Posterior vena cava (tissue), 2 donors: ENCODE measurements at regions not wholly inside any gene's neighbourhood (a gene's known extent, or its start where the extent isn't known, plus 50 kb on each side); places are given as distances from the start of the nearest gene placed in this dataset.

ENCODE experiments used
- DNase-seq: peaks from one replicate; pipeline ENCODE4 v3.0.0-alpha.2; 2020; ENCODE audit warnings: low spot score
- intact Hi-C, 2 donors: fragments of 100-400 bp; cut with DNase I; formaldehyde crosslinking; loops; one replicate each; pipeline versions ENCODE4 v1.14.1 to v1.14.2; 2022 to 2023
- donor health status: DM: yes; HTN: yes; CAD: no.
- donor health status: DM: yes; HTN: yes; CAD: no.

GRCh38 chr21:24278711-24279110, 1328.6 kb downstream of the MRPL39 start:
- intact Hi-C loops: no loop called here
- DNase-seq: no peak

GRCh38 chr21:24276204-24276603, 1331.1 kb downstream of the MRPL39 start:
- intact Hi-C loops: no loop called here
- DNase-seq: no peak

- no peak for DNase-seq
- intact Hi-C loops: no loop called here
These were observed 1331.7 kb downstream of the MRPL39 start for GRCh38 chr21:24275616-24276015.

- no peak for DNase-seq
- intact Hi-C loops: no loop called here
These were observed 1334.8 kb downstream of the MRPL39 start for GRCh38 chr21:24272521-24272938.

GRCh38 chr21:24265987-24266386, 1341.3 kb downstream of the MRPL39 start:
- intact Hi-C loops: no loop called here
- DNase-seq: no peak

GRCh38 chr21:24260751-24261150, 1346.5 kb downstream of the MRPL39 start:
- DNase-seq: no peak
- intact Hi-C loops: no loop called here

GRCh38 chr21:24259241-24259640, 1348.0 kb downstream of the MRPL39 start:
- intact Hi-C loops: no loop called here
- no peak for DNase-seq

- intact Hi-C loops: no loop called here
- no peak for DNase-seq
These were observed 1351.7 kb downstream of the MRPL39 start for GRCh38 chr21:24255591-24255990.

- no peak for DNase-seq
- intact Hi-C loops: no loop called here
These were observed 1381.8 kb downstream of the MRPL39 start for GRCh38 chr21:24225431-24225830.

GRCh38 chr21:24224422-24224821, 1382.9 kb downstream of the MRPL39 start:
- intact Hi-C loops: no loop called here
- DNase-seq: no peak

- no peak for DNase-seq
- intact Hi-C loops: no loop called here
These were observed 1383.7 kb downstream of the MRPL39 start for GRCh38 chr21:24223624-24224023.

- no peak for DNase-seq
- intact Hi-C loops: no loop called here
These were observed 1384.6 kb downstream of the MRPL39 start for GRCh38 chr21:24222676-24223075.

- intact Hi-C loops: no loop called here
- no peak for DNase-seq
These were observed 1386.8 kb downstream of the MRPL39 start for GRCh38 chr21:24220446-24220845.

GRCh38 chr21:24217151-24217550, 1390.1 kb downstream of the MRPL39 start:
- intact Hi-C loops: no loop called here
- no peak for DNase-seq

GRCh38 chr21:24210130-24210529, 1397.2 kb downstream of the MRPL39 start:
- intact Hi-C loops: no loop called here
- no peak for DNase-seq

GRCh38 chr21:24208562-24209260, 1398.6 kb downstream of the MRPL39 start:
- no peak for DNase-seq
- intact Hi-C loops: no loop called here

- no peak for DNase-seq
These were observed 1402.0 kb downstream of the MRPL39 start for GRCh38 chr21:24205319-24205718.

GRCh38 chr21:24204641-24205040, 1402.6 kb downstream of the MRPL39 start:
- intact Hi-C loops: no loop called here
- DNase-seq: no peak

More at GRCh38 chr21:24205319-24205718, 1402.0 kb downstream of the MRPL39 start:
- intact Hi-C loops: no loop called here

- no peak for DNase-seq
- intact Hi-C loops: no loop called here
These were observed 1407.2 kb downstream of the MRPL39 start for GRCh38 chr21:24200052-24200451.

GRCh38 chr21:24197923-24198322, 1409.4 kb downstream of the MRPL39 start:
- DNase-seq: no peak
- intact Hi-C loops: no loop called here

- intact Hi-C loops: no loop called here
- no peak for DNase-seq
These were observed 1410.1 kb downstream of the MRPL39 start for GRCh38 chr21:24197132-24197643.
